Activated CD4-positive, alpha-beta memory T cell treated with anti-CD3 and anti-CD28 coated beads, Interleukin-2, amount 10 ng/mL, durations not matched to agents 7 days and 5 days (primary cell): ENCODE measurements at regions not wholly inside any gene's neighbourhood (a gene's known extent, or its start where the extent isn't known, plus 50 kb on each side); places are given as distances from the start of the nearest gene placed in this dataset.

Experiments used
- CTCF ChIA-PET: fragments of 350-600 bp; sonication (Branson Sonifier 250); formaldehyde crosslinking; loops from one replicate; lab custom pipeline; 2021; ENCODE audit warnings: antibody characterized with exemption, inconsistent platforms; lab: Charles Lee
- POLR2A ChIA-PET: fragments of 350-600 bp; sonication (Branson Sonifier 250); formaldehyde crosslinking; loops from one replicate; lab custom pipeline; 2021; ENCODE audit warnings: antibody characterized with exemption; lab: Charles Lee
- DNase-seq: peaks from one replicate; pipeline ENCODE4 v3.0.0-alpha.2; 2020
- H3K27ac Mint-ChIP-seq: one replicate; pipeline ENCODE4 v1.8.0; 2021; ENCODE audit warnings: mild to moderate bottlenecking, mixed read lengths
- H3K27me3 Mint-ChIP-seq: one replicate; pipeline ENCODE4 v1.8.0; 2021; ENCODE audit warnings: mixed read lengths
- H3K36me3 Mint-ChIP-seq: one replicate; pipeline ENCODE4 v1.8.0; 2021; ENCODE audit warnings: low read depth, mixed read lengths
- H3K4me1 Mint-ChIP-seq: one replicate; pipeline ENCODE4 v1.8.0; 2021; ENCODE audit warnings: mixed read lengths
- H3K4me3 Mint-ChIP-seq: one replicate; pipeline ENCODE4 v1.8.0; 2021; ENCODE audit warnings: mild to moderate bottlenecking, mixed read lengths
- H3K9me3 Mint-ChIP-seq: one replicate; pipeline ENCODE4 v1.8.0; 2021; ENCODE audit warnings: mixed read lengths

GRCh38 chr21:35259457-35259856 lies 210.4 kb upstream of the RUNX1 start:
- Mint-ChIP-seq H3K4me3 (no peak overlapping the region), H3K27ac (no peak overlapping the region), H3K27me3 (no peaks in the 10 kb centered on the region), H3K36me3 (no peaks in the 10 kb centered on the region), H3K4me1 (no peaks in the 10 kb centered on the region), H3K9me3 (no peaks in the 10 kb centered on the region)
- DNase-seq: no peak
- POLR2A ChIA-PET: no interaction called here
- CTCF ChIA-PET: no interaction called here

DNA sequence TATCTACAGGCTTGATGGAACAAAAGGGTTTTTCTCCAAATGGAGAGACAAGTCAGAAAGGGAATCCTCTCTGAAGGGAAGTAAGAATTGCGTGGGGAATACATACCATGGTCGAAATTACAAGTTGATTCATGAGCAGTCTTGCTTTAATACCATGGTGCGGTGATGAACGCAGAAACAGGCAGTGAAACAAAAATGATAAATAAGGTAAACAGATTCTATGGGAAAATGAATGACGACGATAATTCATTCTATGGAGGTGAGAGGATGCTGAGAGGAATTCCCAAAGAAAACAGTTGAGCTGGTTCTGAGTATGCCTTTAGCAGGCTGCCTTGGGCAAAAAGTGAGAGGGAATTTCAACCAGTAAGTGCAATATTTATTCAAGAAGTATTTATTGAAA lies 209.4 kb upstream of the RUNX1 start:
- Mint-ChIP-seq H3K4me1 (no peaks in the 10 kb centered on the region), H3K27ac (no peak overlapping the region), H3K36me3 (no peaks in the 10 kb centered on the region), H3K4me3 (no peak overlapping the region), H3K27me3 (no peaks in the 10 kb centered on the region), H3K9me3 (no peaks in the 10 kb centered on the region)
- POLR2A ChIA-PET: no interaction called here
- CTCF ChIA-PET: interaction anchor here (0.6 kb wide), 1 partner anchor 151 kb away, joined by 4 read pairs; no protein-coding TSS in a partner anchor
- DNase-seq: no peak

DNA sequence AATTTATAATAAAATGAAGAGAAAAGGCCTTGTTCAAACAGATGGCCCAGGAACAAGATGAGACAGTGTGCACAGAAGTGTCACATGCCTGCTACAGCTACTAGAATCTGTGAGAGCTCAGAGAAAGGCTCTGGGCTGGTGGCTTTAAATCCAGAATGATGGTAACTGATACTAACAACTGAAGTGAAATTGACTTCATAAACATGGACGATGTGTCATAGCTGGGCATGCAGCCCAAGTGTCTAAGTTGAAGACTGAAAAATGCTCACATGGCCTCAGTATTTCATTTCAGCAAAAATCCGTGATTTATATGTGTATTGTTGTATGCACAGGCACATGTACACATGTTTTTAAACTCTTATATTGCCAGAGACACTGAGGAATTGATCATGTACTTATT lies 208.3 kb upstream of the RUNX1 start:
- no peaks in the 10 kb centered on the region for H3K9me3 Mint-ChIP-seq
- ChIA-PET CTCF (no interaction called here), POLR2A (no interaction called here)
- no peak overlapping the region for H3K27ac Mint-ChIP-seq
- H3K4me1 Mint-ChIP-seq: peaks cover 3% of the 10 kb centered on the region
- no peak overlapping the region for H3K4me3 Mint-ChIP-seq
- no peaks in the 10 kb centered on the region for H3K36me3 Mint-ChIP-seq
- no peak for DNase-seq
- no peaks in the 10 kb centered on the region for H3K27me3 Mint-ChIP-seq

DNA sequence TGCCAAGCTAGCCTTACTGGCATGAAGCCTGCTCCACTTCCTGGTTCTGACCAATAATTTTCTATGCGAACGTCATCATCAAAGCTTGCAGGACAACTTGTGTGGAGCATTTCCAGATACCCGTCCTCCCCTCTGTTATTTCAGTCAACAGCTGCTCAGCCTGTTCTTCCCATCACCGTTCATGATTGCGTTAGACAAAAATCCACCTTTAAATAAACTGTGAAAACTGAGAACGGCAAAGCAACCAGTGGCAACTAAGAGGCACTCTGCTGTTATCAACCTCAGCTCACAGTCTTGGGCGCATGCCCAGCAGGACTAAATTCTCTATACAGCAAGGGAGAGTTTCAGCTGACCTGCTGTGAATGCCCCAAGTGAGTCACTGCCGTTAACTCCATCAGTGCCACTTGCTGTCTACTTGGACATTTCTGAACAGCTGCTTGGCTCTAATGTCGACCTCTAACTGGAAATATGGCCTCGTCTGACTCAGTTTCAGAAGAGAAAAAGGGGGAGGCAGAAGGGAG lies 207.4 kb upstream of the RUNX1 start:
- no peak overlapping the region for H3K4me3 Mint-ChIP-seq
- POLR2A ChIA-PET: no interaction called here

DNA sequence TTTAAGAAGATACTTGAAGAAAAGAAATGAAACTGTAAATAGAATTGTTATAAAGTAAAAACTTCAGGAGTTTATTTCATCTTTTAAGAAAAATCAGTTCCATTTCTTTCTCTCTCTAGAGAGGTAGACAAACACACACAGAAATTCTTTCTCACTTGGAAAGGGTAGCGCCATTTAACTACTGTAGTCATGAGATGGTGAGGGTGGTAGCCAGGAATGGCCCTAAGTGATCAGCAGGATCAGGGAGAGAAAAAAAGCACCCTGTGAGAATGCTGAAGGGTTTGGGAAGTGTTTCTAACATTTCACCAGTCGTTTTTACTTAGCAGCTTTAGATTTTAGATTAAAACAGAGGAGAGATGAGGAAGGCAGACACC lies 205.7 kb upstream of the RUNX1 start:
- POLR2A ChIA-PET: no interaction called here
- Mint-ChIP-seq H3K9me3 (peaks cover 12% of the 10 kb centered on the region), H3K36me3 (no peaks in the 10 kb centered on the region), H3K27me3 (no peaks in the 10 kb centered on the region), H3K4me1 (peaks cover 3% of the 10 kb centered on the region), H3K4me3 (no peak overlapping the region), H3K27ac (no peak overlapping the region)
- DNase-seq: no peak
- CTCF ChIA-PET: no interaction called here

More for the DNA sequence above, 207.4 kb upstream of the RUNX1 start:
- Mint-ChIP-seq H3K9me3 (no peaks in the 10 kb centered on the region), H3K27me3 (no peaks in the 10 kb centered on the region), H3K27ac (no peak overlapping the region), H3K36me3 (no peaks in the 10 kb centered on the region), H3K4me1 (peaks cover 3% of the 10 kb centered on the region)
- CTCF ChIA-PET: no interaction called here
- no peak for DNase-seq

- Mint-ChIP-seq H3K27me3 (no peaks in the 10 kb centered on the region), H3K9me3 (peaks cover 15% of the 10 kb centered on the region), H3K27ac (no peak overlapping the region), H3K4me3 (no peak overlapping the region), H3K36me3 (no peaks in the 10 kb centered on the region), H3K4me1 (peaks cover 3% of the 10 kb centered on the region)
- DNase-seq: no peak
- ChIA-PET CTCF (interaction anchor here (1.3 kb wide), 1 partner anchor 8 kb away, joined by 3 read pairs; no protein-coding TSS in a partner anchor), POLR2A (interaction anchor here (1.0 kb wide), 1 partner anchor 203 kb away, joined by 3 read pairs; no protein-coding TSS in a partner anchor)
Observed at GRCh38 chr21:35254006-35254764, 205.1 kb upstream of the RUNX1 start.

- ChIA-PET CTCF (no interaction called here), POLR2A (no interaction called here)
- DNase-seq: no peak
- Mint-ChIP-seq H3K36me3 (no peaks in the 10 kb centered on the region), H3K4me1 (peaks cover 3% of the 10 kb centered on the region), H3K27me3 (no peaks in the 10 kb centered on the region), H3K27ac (no peak overlapping the region), H3K4me3 (no peak overlapping the region), H3K9me3 (peaks cover 21% of the 10 kb centered on the region)
Observed at GRCh38 chr21:35252831-35253230, 203.7 kb upstream of the RUNX1 start.

- Mint-ChIP-seq H3K36me3 (no peaks in the 10 kb centered on the region), H3K27me3 (peaks cover 2% of the 10 kb centered on the region), H3K9me3 (peaks cover 21% of the 10 kb centered on the region), H3K27ac (no peak overlapping the region), H3K4me3 (no peak overlapping the region), H3K4me1 (peaks cover 3% of the 10 kb centered on the region)
- no peak for DNase-seq
- CTCF ChIA-PET: no interaction called here
- POLR2A ChIA-PET: no interaction called here
Observed at GRCh38 chr21:35249636-35250035, 200.5 kb upstream of the RUNX1 start.

DNA sequence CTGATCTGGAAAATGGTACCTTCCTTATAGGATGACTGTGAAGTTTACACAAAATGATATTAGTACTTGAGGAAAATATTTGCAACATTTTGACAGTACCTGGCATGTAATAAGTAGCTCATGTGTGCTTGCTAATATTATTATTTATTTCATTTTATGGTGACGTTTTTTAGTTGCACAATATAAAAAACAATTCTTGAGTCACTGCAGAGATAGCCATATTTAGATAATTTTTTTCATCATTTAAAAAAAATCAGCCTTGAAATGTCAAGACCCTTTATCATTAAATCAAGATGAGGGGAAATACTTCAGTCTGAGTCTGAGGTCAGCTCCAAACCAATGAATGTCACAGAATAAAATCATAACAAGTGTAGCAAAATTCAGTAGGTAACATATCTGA lies 196.8 kb upstream of the RUNX1 start:
- Mint-ChIP-seq H3K27me3 (peaks cover 3% of the 10 kb centered on the region), H3K36me3 (no peaks in the 10 kb centered on the region), H3K27ac (no peak overlapping the region), H3K9me3 (peaks cover 21% of the 10 kb centered on the region), H3K4me3 (no peak overlapping the region), H3K4me1 (no peaks in the 10 kb centered on the region)
- no peak for DNase-seq
- ChIA-PET POLR2A (no interaction called here), CTCF (no interaction called here)

GRCh38 chr21:35244514-35244913 lies 195.4 kb upstream of the RUNX1 start:
- Mint-ChIP-seq H3K9me3 (peaks cover 7% of the 10 kb centered on the region), H3K27me3 (peaks cover 5% of the 10 kb centered on the region), H3K4me3 (no peak overlapping the region), H3K27ac (no peak overlapping the region), H3K4me1 (no peaks in the 10 kb centered on the region), H3K36me3 (no peaks in the 10 kb centered on the region)
- no peak for DNase-seq
- CTCF ChIA-PET: no interaction called here
- POLR2A ChIA-PET: no interaction called here

GRCh38 chr21:35243171-35243570 lies 194.1 kb upstream of the RUNX1 start:
- Mint-ChIP-seq H3K27me3 (peaks cover 5% of the 10 kb centered on the region), H3K4me1 (peaks cover 2% of the 10 kb centered on the region), H3K36me3 (peaks cover 4% of the 10 kb centered on the region), H3K4me3 (no peak overlapping the region), H3K27ac (no peak overlapping the region), H3K9me3 (peaks cover under 1% of the 10 kb centered on the region)
- no peak for DNase-seq
- ChIA-PET POLR2A (no interaction called here), CTCF (no interaction called here)

GRCh38 chr21:35239811-35240219 lies 190.7 kb upstream of the RUNX1 start:
- DNase-seq: no peak
- CTCF ChIA-PET: no interaction called here
- POLR2A ChIA-PET: interaction anchor here (1.0 kb wide), 1 partner anchor 23 kb away, joined by 3 read pairs; no protein-coding TSS in a partner anchor
- H3K36me3 Mint-ChIP-seq: peaks cover 20% of the 10 kb centered on the region
- H3K4me1 Mint-ChIP-seq: peaks cover 19% of the 10 kb centered on the region
- peaks cover 20% of the 10 kb centered on the region for H3K9me3 Mint-ChIP-seq
- H3K27ac Mint-ChIP-seq: no peak overlapping the region
- no peak overlapping the region for H3K4me3 Mint-ChIP-seq
- peaks cover 3% of the 10 kb centered on the region for H3K27me3 Mint-ChIP-seq

GRCh38 chr21:35238119-35238518 lies 189.0 kb upstream of the RUNX1 start:
- no peak overlapping the region for H3K27ac Mint-ChIP-seq
- CTCF ChIA-PET: no interaction called here
- peaks cover 21% of the 10 kb centered on the region for H3K9me3 Mint-ChIP-seq
- peaks cover 25% of the 10 kb centered on the region for H3K4me1 Mint-ChIP-seq
- H3K36me3 Mint-ChIP-seq: peaks cover 22% of the 10 kb centered on the region
- peaks cover 3% of the 10 kb centered on the region for H3K27me3 Mint-ChIP-seq
- POLR2A ChIA-PET: no interaction called here
- H3K4me3 Mint-ChIP-seq: no peak overlapping the region
- DNase-seq: no peak

GRCh38 chr21:35237287-35237686 lies 188.2 kb upstream of the RUNX1 start:
- no peak overlapping the region for H3K4me3 Mint-ChIP-seq
- H3K9me3 Mint-ChIP-seq: peaks cover 21% of the 10 kb centered on the region
- peaks cover 22% of the 10 kb centered on the region for H3K36me3 Mint-ChIP-seq
- peaks cover 3% of the 10 kb centered on the region for H3K27me3 Mint-ChIP-seq
- H3K27ac Mint-ChIP-seq: no peak overlapping the region
- DNase-seq: no peak
- ChIA-PET POLR2A (no interaction called here), CTCF (no interaction called here)
- H3K4me1 Mint-ChIP-seq: peaks cover 25% of the 10 kb centered on the region
